ENCODE measurements at regions not wholly inside any gene's neighbourhood (a gene's known extent, or its start where the extent isn't known, plus 50 kb on each side); places are given as distances from the start of the nearest gene placed in this dataset.
"Not testable (repeated sequence)": the region's sequence is repeated elsewhere in the genome, so short reads cannot be mapped to it uniquely, and the experiment has no call there.

GRCh38 chr7:8327199-8327598, 65.2 kb upstream of the ICA1 start:
- CTCF ChIA-PET, result no interaction called here
- POLR2A ChIA-PET (ENCODE audit: low non-redundant PET), result no interaction called here
- H3K27ac ChIP-seq, result no peak overlapping the region
- DNase-seq (ENCODE audit: low spot score), result no peak
- no peak for TF ChIP-seq CTCF (conservative IDR thresholded peaks at IDR 0.05; ENCODE audit: low read depth)

GRCh38 chr7:8338206-8338605, 76.2 kb upstream of the ICA1 start:
- ChIA-PET CTCF (no interaction called here), POLR2A (ENCODE audit: low non-redundant PET) (no interaction called here)
- TF ChIP-seq CTCF (conservative IDR thresholded peaks at IDR 0.05; ENCODE audit: low read depth), result no peak
- no peak overlapping the region for H3K27ac ChIP-seq
- no peak for DNase-seq (ENCODE audit: low spot score)

DNA sequence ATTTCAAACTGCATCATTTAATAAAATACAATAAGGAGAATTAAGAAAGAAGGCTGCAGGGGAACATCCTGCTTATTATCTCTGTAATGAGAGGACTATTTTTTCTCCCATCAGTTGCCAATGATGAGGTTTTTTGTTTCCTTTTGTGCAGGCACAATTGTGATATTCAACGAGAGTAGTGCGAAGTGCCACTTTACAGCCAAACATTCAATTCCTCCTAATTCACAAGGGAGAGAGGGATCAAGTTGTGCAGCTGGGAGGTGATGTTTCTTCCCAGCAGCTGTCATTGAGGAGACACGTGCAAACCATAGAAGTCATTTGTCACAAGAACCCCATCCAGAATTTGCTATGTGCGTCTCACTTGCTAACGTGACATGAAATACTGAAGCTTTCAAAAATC, 81.6 kb upstream of the ICA1 start:
- TF ChIP-seq CTCF (conservative IDR thresholded peaks at IDR 0.05; ENCODE audit: low read depth), result no peak
- CTCF ChIA-PET, result interaction anchor here (0.7 kb wide), 1 partner anchor 47 kb away, joined by 3 read pairs; no protein-coding TSS in a partner anchor

DNA sequence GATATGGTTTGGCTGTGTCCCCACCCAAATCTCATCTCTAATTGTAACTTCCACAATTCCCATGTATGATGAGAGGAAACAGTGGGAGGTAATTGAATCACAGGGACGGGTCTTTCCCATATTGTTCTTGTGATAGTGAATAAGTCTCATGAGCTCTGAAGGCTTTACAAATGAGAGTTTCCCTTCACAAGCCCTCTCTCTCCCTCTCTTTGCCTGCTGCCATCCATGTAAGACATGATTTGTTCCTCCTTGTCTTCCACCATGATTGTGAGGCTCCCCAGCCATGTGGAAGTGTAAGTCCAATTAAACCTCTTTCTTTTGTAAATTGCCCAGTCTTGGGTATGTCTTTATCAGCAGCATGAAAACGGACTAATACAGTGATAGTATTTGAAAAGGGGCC, 85.4 kb upstream of the ICA1 start:
- POLR2A ChIA-PET (ENCODE audit: low non-redundant PET); DNase-seq (ENCODE audit: low spot score); CTCF ChIA-PET; H3K27ac ChIP-seq: not testable (repeated sequence)

More for the DNA sequence above, 81.6 kb upstream of the ICA1 start:
- H3K27ac ChIP-seq, result no peak overlapping the region
- POLR2A ChIA-PET (ENCODE audit: low non-redundant PET), result no interaction called here
- DNase-seq (ENCODE audit: low spot score), result no peak

GRCh38 chr7:8351654-8352053, 81.8 kb upstream of the NXPH1 start:
- POLR2A ChIA-PET (ENCODE audit: low non-redundant PET); CTCF ChIA-PET; H3K27ac ChIP-seq; DNase-seq (ENCODE audit: low spot score): not testable (repeated sequence)

GRCh38 chr7:8353991-8354390, 79.4 kb upstream of the NXPH1 start:
- TF ChIP-seq CTCF (conservative IDR thresholded peaks at IDR 0.05; ENCODE audit: low read depth), result no peak
- ChIA-PET POLR2A (ENCODE audit: low non-redundant PET) (no interaction called here), CTCF (no interaction called here)
- DNase-seq (ENCODE audit: low spot score), result no peak
- no peak overlapping the region for H3K27ac ChIP-seq

- H3K27ac ChIP-seq, result no peak overlapping the region
- no peak for TF ChIP-seq CTCF (conservative IDR thresholded peaks at IDR 0.05; ENCODE audit: low read depth)
- DNase-seq (ENCODE audit: low spot score), result no peak
- CTCF ChIA-PET, result no interaction called here
- POLR2A ChIA-PET (ENCODE audit: low non-redundant PET), result no interaction called here
These were observed 78.9 kb upstream of the NXPH1 start for GRCh38 chr7:8354503-8354902.

DNA sequence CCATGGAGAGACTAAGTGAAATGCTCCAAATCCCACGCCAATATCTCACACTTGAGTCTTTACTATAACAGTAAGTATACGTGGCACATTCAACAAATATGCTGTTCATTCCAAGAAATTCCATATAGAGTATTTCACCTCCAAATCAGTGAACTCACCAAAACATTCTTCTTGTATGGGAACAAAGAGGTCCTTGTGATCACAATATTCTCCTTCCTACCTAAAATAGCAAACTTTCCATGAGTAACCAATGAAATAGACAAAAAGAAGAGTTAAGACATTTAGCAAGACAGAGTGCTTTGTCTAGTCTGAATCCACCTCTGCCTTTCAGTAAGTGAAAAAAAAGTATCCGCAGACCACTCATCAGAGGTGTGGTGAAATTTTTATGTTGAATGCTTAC, 77.3 kb upstream of the NXPH1 start:
- no peak overlapping the region for H3K27ac ChIP-seq
- no peak for TF ChIP-seq CTCF (conservative IDR thresholded peaks at IDR 0.05; ENCODE audit: low read depth)
- POLR2A ChIA-PET (ENCODE audit: low non-redundant PET), result no interaction called here
- CTCF ChIA-PET, result interaction anchor here (0.6 kb wide), 1 partner anchor 835 kb away, joined by 3 read pairs; no protein-coding TSS in a partner anchor
- DNase-seq (ENCODE audit: low spot score), result no peak
